Activated CD4-positive, alpha-beta T cell treated with anti-CD3 and anti-CD28 coated beads, Interleukin-2, amount 10 ng/mL, durations not matched to agents 24 days and 14 days (primary cell): ENCODE measurements at regions not wholly inside any gene's neighbourhood (a gene's known extent, or its start where the extent isn't known, plus 50 kb on each side); places are given as distances from the start of the nearest gene placed in this dataset.
"Not testable (repeated sequence)": the region's sequence is repeated elsewhere in the genome, so short reads cannot be mapped to it uniquely, and the experiment has no call there.

Experiments
- DNase-seq: peaks from one replicate; pipeline ENCODE4 v3.0.0; 2022
- H3K27ac Mint-ChIP-seq: one replicate; pipeline ENCODE4 v1.8.0; 2022; ENCODE audit warnings: mild to moderate bottlenecking, mixed read lengths
- H3K27me3 Mint-ChIP-seq: one replicate; pipeline ENCODE4 v1.8.0; 2022; ENCODE audit warnings: mixed read lengths
- H3K36me3 Mint-ChIP-seq: one replicate; pipeline ENCODE4 v1.8.0; 2022; ENCODE audit warnings: low read depth, mild to moderate bottlenecking, mixed read lengths
- H3K4me1 Mint-ChIP-seq: one replicate; pipeline ENCODE4 v1.8.0; 2021; ENCODE audit warnings: mixed read lengths
- H3K4me3 Mint-ChIP-seq: one replicate; pipeline ENCODE4 v1.8.0; 2022; ENCODE audit warnings: mild to moderate bottlenecking, moderate library complexity, mixed read lengths
- H3K9me3 Mint-ChIP-seq: one replicate; pipeline ENCODE4 v1.8.0; 2021; ENCODE audit warnings: mixed read lengths
- intact Hi-C: fragments of 100-400 bp; cut with micrococcal nuclease; formaldehyde crosslinking; loops from one replicate; pipeline ENCODE4 v1.15.1; 2023

DNA sequence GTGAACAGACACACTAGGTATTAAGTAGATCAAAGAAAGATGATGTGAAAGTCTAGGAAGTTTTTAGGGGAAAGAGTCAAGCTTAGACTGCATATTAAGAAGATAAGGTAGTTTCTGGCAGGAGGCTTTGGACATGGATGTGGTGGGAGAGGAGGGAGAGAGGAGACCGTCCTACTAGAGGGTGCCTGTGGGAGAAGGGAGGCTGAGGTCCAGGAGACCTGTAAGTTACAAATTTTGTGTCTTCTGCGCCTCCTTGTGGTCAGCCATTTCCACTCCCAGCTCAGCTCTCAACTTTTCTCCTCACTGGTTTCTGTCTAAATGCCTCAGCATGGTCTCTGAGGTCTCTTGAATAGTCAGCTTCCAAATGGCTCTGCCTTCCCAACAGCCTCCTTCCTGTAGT lies 193.5 kb downstream of the UNC5CL start:
- intact Hi-C loops, result no loop called here
- Mint-ChIP-seq H3K4me1 (no peaks in the 10 kb centered on the region), H3K36me3 (no peaks in the 10 kb centered on the region), H3K9me3 (no peaks in the 10 kb centered on the region), H3K27me3 (peaks cover 40% of the 10 kb centered on the region), H3K4me3 (no peak overlapping the region), H3K27ac (no peak overlapping the region)
- peak; percentile 74 for DNase-seq

DNA sequence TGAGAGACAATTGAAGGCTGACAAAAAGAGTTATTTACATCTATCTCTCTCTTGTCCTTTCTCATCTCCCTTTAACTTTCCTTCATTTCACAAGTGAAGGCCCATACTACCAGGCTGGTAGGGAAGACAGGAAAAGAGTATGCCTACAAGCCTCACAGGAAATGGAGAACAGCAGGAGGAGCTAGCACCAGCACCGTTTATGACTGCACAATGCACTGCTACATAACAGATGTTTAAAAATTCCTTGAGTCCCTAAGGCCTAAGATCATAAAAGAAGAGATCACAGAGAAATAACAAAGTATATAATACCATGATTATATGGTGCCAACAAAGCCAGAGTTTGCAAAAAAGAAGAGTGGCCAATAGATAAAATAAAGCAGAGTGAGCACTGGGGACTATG lies 194.8 kb downstream of the UNC5CL start:
- Mint-ChIP-seq H3K36me3 (no peaks in the 10 kb centered on the region), H3K27me3 (peaks cover 44% of the 10 kb centered on the region), H3K4me3 (no peak overlapping the region), H3K27ac (no peak overlapping the region), H3K9me3 (no peaks in the 10 kb centered on the region), H3K4me1 (no peaks in the 10 kb centered on the region)
- intact Hi-C loops, result no loop called here
- no peak for DNase-seq

DNA sequence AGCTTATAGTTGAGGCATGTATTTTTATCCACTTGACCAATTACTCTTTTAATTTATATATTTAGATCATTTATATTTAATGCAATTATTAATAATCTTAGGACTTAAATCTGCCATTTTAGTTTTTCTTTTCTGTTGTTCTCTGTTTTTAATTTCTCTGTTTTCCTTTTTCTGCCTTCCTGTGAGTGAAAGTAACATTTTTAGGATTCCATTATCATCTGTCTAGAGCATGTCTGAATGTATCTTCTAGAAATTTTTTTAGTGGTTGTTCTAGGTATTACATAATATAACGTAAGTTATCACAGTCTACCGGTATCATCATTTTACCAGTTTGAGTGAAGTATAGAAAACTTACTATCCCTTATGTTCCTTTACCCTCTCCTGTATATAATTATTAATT lies 197.3 kb downstream of the UNC5CL start:
- Mint-ChIP-seq H3K9me3 (no peaks in the 10 kb centered on the region), H3K27ac (no peak overlapping the region), H3K4me1 (no peaks in the 10 kb centered on the region), H3K36me3 (no peaks in the 10 kb centered on the region), H3K27me3 (peaks cover 46% of the 10 kb centered on the region), H3K4me3 (no peak overlapping the region)
- DNase-seq, result no peak
- intact Hi-C loops, result no loop called here

DNA sequence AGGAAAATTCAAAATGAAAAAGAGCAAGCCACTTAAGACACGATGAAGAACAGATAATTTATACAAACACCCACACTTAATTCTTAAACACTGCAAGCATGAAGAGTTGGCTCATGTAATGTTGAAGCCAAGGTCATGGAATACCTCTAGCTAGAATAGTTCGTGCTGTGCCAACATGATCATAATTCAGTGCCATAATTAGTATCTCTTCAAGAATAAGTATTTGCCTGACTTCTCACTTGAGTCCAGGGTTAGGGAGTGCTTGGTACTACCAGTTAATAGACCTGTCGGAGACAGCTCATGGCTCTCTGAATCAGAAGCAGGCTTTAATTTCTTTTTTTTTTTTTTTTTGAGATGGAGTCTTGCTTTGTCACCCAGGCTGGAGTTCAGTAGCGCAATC lies 206.3 kb downstream of the UNC5CL start:
- H3K4me3 Mint-ChIP-seq, result no peak overlapping the region
- H3K27ac Mint-ChIP-seq, result no peak overlapping the region
- no peak for DNase-seq
- peaks cover 41% of the 10 kb centered on the region for H3K27me3 Mint-ChIP-seq
- intact Hi-C loops, result no loop called here
- H3K9me3 Mint-ChIP-seq, result no peaks in the 10 kb centered on the region
- no peaks in the 10 kb centered on the region for H3K4me1 Mint-ChIP-seq
- no peaks in the 10 kb centered on the region for H3K36me3 Mint-ChIP-seq

DNA sequence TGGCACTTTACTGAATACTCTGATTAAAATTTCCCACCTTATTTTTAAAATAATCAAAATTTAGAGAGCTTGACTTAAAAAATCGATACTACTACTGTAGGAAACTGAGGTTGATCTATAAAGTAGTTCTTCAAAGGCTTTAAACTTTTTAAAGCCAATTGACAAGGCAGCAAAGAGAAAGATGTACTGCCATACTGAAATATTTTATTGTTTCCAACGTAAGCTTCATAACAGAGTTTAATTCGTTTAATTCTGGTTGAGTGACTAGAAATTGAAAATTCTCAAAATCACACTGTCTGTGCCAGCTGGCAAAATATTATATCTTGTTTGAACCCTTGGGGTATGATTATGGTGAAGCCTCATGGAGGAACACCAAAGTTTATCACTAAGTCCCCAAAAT lies 207.6 kb downstream of the UNC5CL start:
- H3K9me3 Mint-ChIP-seq, result no peaks in the 10 kb centered on the region
- H3K27me3 Mint-ChIP-seq, result peaks cover 46% of the 10 kb centered on the region
- no peaks in the 10 kb centered on the region for H3K36me3 Mint-ChIP-seq
- intact Hi-C loops, result no loop called here
- no peak for DNase-seq
- H3K4me1 Mint-ChIP-seq, result no peaks in the 10 kb centered on the region
- no peak overlapping the region for H3K27ac Mint-ChIP-seq
- no peak overlapping the region for H3K4me3 Mint-ChIP-seq

DNA sequence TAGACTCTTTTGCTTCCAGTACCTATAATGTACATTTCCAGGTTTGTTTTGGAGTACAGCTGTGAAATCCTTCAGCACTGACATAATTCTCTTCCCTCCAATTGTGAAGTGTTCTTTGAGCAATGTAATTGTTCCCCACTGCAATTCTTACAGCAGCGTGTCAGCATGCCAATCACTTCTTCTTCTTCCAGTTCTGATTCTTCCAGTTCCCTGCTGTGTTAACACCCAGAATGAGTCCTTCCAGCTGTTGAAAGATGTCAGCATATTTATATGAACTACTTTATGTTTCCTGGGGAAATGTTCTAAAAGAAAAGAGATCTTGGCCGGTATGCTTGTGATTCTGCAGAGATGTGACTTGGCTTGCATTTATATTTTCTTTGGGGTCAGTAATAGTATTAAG lies 213.9 kb downstream of the UNC5CL start:
- Mint-ChIP-seq H3K27ac (no peak overlapping the region), H3K9me3 (no peaks in the 10 kb centered on the region), H3K4me1 (no peaks in the 10 kb centered on the region), H3K4me3 (no peak overlapping the region), H3K36me3 (no peaks in the 10 kb centered on the region), H3K27me3 (peaks cover 32% of the 10 kb centered on the region)
- intact Hi-C loops, result no loop called here
- no peak for DNase-seq

DNA sequence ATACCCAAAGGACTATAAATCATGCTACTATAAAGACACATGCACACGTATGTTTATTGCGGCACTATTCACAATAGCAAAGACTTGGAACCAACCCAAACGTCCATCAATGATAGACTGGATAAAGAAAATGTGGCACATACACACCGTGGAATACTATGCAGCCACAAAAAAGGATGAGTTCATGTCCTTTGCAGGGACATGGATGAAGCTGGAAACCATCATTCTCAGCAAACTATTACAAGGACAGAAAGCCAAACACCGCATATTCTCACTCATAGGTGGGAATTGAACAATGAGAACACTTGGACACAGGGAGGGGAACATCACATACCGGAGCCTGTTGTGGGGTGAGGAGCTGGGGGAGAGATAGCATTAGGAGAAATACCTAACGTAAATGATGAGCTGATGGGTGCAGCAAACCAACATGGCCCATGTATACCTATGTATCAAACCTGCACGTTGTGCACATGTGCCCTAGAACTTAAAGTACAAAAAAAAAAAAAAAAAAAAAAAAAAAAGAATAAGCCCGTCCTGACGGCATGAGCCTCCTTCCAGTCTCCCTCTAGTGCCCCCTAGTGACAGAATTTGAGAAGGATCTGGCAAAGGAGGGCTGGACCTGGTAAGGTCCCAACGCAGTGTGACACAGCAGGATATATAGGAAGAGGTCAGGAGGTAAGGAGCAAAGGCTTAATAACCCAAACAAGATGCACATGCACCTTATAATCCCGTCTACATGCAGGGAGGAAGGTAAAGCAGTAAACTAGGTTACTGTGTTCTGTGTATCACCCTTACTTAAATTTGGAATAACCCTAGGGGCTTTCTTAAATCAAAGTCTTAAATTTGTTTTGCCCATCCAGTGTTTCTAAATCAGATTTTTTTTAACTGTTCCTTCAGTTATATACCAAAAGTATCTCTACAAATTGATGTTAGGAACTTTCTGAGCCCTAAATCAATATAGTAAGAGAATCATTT lies 214.8 kb downstream of the UNC5CL start:
- peaks cover 32% of the 10 kb centered on the region for H3K27me3 Mint-ChIP-seq
- intact Hi-C loops, H3K36me3 Mint-ChIP-seq, H3K4me3 Mint-ChIP-seq, H3K4me1 Mint-ChIP-seq, H3K9me3 Mint-ChIP-seq, H3K27ac Mint-ChIP-seq: not testable (repeated sequence)
- peak; percentile 88 for DNase-seq

DNA sequence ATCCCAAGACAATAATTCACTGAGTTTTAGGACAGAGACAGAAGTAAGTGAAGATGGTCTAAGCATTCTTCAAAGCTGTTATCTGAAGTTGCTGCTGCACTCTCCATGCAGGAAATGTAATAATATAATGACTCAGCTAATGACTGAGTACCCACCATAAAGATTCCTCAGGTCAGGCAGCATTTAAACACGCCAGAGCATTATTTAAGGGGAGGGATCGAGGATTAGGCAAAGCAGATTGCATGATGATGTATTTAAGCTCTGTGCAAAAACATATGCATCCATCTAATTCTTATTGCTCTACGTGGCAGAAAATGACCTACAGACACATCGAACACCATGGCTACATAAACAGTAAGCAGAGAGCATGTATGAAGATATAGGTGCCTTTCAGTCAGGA lies 216.4 kb downstream of the UNC5CL start:
- Mint-ChIP-seq H3K27ac (no peak overlapping the region), H3K36me3 (no peaks in the 10 kb centered on the region), H3K27me3 (peaks cover 30% of the 10 kb centered on the region), H3K4me3 (no peak overlapping the region), H3K9me3 (no peaks in the 10 kb centered on the region), H3K4me1 (no peaks in the 10 kb centered on the region)
- intact Hi-C loops, result no loop called here
- DNase-seq, result no peak

DNA sequence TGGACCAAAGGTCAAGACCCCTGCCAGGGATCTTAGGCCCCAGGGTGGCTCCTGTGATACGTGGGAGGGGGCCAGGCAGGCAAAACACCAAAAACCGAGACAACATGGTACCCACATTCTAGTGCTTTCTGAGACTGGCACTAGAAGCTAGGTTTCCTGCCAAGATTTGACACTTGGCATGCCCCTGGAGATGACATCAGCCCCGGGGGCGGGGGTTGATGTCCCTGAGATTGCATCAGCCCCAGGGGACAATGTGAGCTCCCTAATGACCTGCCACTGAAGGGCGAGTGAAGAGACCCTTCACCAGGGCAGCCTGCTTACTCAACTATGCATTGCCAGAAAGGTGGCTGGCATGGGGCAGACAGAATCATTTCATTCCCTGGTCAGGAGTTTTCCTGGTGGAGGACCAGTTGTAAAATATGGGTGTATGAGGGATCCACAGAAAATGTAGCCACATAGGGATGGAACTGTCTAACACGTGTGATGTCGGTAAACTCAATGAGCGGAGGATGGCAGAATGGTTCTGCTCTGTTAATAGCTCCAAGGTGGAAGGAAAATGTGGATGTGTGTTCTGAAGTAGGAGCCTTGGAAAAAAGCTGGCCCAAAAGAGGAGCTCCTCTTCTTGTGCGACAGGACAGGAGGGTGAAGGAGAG lies 219.7 kb downstream of the UNC5CL start:
- no peak for DNase-seq
- H3K4me1 Mint-ChIP-seq, result no peaks in the 10 kb centered on the region
- no peaks in the 10 kb centered on the region for H3K36me3 Mint-ChIP-seq
- peaks cover 16% of the 10 kb centered on the region for H3K27me3 Mint-ChIP-seq
- no peak overlapping the region for H3K4me3 Mint-ChIP-seq
- no peaks in the 10 kb centered on the region for H3K9me3 Mint-ChIP-seq
- intact Hi-C loops, result no loop called here
- no peak overlapping the region for H3K27ac Mint-ChIP-seq

DNA sequence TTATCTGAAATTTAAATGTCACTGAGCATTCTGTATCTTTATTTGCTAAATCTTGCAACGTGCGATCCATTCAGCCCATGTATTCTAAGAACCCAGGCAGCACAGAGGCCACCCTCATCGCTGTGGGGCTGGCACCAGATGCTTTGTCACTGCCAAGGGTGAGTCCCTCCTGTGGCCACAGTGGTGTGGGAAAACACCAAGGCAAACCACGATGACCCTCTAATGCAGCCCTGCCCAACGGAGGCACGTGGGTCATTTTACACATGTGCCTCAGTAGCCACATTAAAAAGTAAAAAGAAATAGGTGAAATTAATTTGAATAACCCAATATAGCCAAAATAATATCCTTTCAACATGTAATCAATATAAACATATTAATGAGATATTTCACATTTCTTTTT lies 221.7 kb downstream of the UNC5CL start:
- H3K27ac Mint-ChIP-seq, result no peak overlapping the region
- no peaks in the 10 kb centered on the region for H3K36me3 Mint-ChIP-seq
- H3K9me3 Mint-ChIP-seq, result no peaks in the 10 kb centered on the region
- intact Hi-C loops, result no loop called here
- no peak for DNase-seq
- H3K4me3 Mint-ChIP-seq, result no peak overlapping the region
- H3K4me1 Mint-ChIP-seq, result no peaks in the 10 kb centered on the region
- H3K27me3 Mint-ChIP-seq, result peaks cover 6% of the 10 kb centered on the region

DNA sequence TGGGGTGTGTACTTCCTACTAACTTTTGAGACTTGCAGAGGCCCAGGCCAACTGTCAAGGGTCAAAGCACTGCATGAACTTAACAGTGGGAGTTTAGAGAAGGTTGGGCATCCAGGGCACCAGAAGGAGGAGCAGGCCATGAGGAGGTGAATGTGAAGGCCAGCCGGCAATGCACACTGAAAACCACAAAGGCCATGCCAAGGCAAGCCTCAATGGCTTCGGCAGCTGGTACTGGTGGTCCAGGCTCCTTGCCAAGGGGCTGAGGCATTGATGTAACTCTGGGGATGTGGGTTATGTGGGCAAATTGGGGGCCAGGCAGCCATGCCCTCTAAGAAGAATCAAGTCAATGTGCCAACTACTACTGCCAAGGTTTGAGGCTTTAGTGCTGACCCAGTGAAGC lies 222.4 kb downstream of the UNC5CL start:
- intact Hi-C loops, result no loop called here
- Mint-ChIP-seq H3K27ac (no peak overlapping the region), H3K9me3 (no peaks in the 10 kb centered on the region), H3K36me3 (no peaks in the 10 kb centered on the region), H3K27me3 (peaks cover 3% of the 10 kb centered on the region), H3K4me3 (no peak overlapping the region), H3K4me1 (no peaks in the 10 kb centered on the region)
- no peak for DNase-seq

DNA sequence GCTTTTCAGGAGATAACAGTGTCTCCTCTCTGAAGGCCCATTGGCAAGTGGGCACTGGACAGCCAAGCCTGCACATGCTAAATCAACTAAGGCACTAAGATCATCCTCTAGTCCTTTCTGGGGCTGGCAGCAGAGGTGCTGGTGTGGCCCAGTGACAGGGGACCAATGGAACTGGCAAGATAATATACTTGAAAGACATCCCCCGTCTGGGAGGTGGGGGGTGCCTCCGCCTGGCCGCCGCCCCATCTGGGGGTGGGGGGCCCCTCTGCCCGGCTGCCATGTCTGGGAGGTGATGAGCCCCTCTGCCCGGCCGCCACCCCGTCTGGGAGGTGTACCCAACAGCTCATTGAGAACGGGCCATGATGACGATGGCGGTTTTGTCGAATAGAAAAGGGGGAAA lies 223.3 kb downstream of the UNC5CL start:
- Mint-ChIP-seq H3K27ac (no peak overlapping the region), H3K4me3 (no peak overlapping the region), H3K36me3 (no peaks in the 10 kb centered on the region), H3K4me1 (no peaks in the 10 kb centered on the region), H3K9me3 (no peaks in the 10 kb centered on the region), H3K27me3 (no peaks in the 10 kb centered on the region)
- intact Hi-C loops, result no loop called here
- no peak for DNase-seq

DNA sequence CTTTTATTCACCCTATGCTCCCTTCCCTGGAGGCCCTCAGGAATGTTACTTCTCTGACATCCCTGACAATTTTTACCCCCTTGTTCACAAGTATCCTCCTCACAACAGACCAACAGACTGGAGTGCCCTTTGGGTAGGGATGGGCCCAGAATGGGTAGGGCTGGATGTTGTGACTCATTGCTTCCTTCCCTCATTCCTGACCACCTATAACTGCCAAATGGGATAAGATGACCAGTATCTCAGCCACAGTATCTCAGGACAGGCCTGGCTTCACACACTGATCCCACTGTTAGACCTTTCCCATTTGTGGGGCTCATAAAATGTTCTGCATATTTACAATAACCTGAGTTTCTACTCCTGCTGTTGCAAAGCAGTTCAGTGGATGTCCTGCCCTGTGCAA lies 223.0 kb upstream of the LRFN2 start:
- no peak overlapping the region for H3K27ac Mint-ChIP-seq
- no peaks in the 10 kb centered on the region for H3K36me3 Mint-ChIP-seq
- DNase-seq, result no peak
- H3K4me1 Mint-ChIP-seq, result no peaks in the 10 kb centered on the region
- intact Hi-C loops, result no loop called here
- peaks cover 4% of the 10 kb centered on the region for H3K27me3 Mint-ChIP-seq
- H3K4me3 Mint-ChIP-seq, result no peak overlapping the region
- no peaks in the 10 kb centered on the region for H3K9me3 Mint-ChIP-seq

DNA sequence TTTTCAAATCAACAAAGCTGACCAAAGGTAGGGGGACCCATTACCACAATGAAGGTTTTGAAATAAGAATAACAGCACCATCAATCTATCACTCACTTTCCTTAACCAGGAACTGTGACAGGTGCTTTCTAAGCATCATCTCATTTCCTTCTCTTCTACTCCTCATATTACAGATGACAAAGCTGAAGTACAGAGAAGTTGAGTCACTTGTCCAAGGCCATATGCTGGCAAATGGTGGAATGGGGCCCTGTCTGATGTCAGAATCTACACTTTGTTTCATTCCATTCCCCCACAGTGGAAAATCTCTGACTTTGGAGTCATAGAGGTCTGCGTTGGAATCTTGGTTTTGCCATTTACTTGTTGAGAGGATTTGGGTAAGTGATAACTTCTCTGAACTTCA lies 222.5 kb upstream of the LRFN2 start:
- Mint-ChIP-seq H3K27ac (no peak overlapping the region), H3K9me3 (no peaks in the 10 kb centered on the region), H3K27me3 (peaks cover 4% of the 10 kb centered on the region), H3K36me3 (no peaks in the 10 kb centered on the region), H3K4me1 (no peaks in the 10 kb centered on the region), H3K4me3 (no peak overlapping the region)
- DNase-seq, result no peak
- intact Hi-C loops, result no loop called here
